ENCODE measurements at regions not wholly inside any gene's neighbourhood (a gene's known extent, or its start where the extent isn't known, plus 50 kb on each side); places are given as distances from the start of the nearest gene placed in this dataset.
"Not testable (repeated sequence)": the region's sequence is repeated elsewhere in the genome, so short reads cannot be mapped to it uniquely, and the experiment has no call there.

GRCh38 chr2:8382485-8382884, 299.4 kb upstream of the ID2 start:
- no peak for DNase-seq (ENCODE audit: extremely low spot score)
- POLR2A ChIA-PET, result no interaction called here
- CTCF ChIA-PET, result interaction anchor here (0.9 to 1.7 kb wide), 2 partner anchors 39 to 143 kb away, joined by 3 read pairs; no protein-coding TSS in a partner anchor
- TF ChIP-seq CTCF (IDR thresholded peaks at IDR 0.05; ENCODE audit: control extremely low read depth, extremely low read depth, low read depth, missing control alignments), result no peak

GRCh38 chr2:8386748-8387147, 295.1 kb upstream of the ID2 start:
- DNase-seq (ENCODE audit: extremely low spot score); POLR2A ChIA-PET: not testable (repeated sequence)
- CTCF ChIA-PET, result interaction anchor here (1.1 kb wide), 1 partner anchor 16 kb away, joined by 3 read pairs; no protein-coding TSS in a partner anchor

- no peak for TF ChIP-seq CTCF (IDR thresholded peaks at IDR 0.05; ENCODE audit: control extremely low read depth, extremely low read depth, low read depth, missing control alignments)
- ChIA-PET CTCF (interaction anchor here (0.9 to 4.5 kb wide), 5 partner anchors 10 to 246 kb away, joined by 3 to 21 read pairs (median 5); no protein-coding TSS in a partner anchor), POLR2A (no interaction called here)
- no peak for DNase-seq (ENCODE audit: extremely low spot score)
Measured at GRCh38 chr2:8388781-8389180, 293.1 kb upstream of the ID2 start.

GRCh38 chr2:8389431-8390108, 292.3 kb upstream of the ID2 start:
- DNase-seq (ENCODE audit: extremely low spot score), result no peak
- ChIA-PET CTCF (interaction anchor here (0.9 to 4.5 kb wide), 5 partner anchors 9 to 246 kb away, joined by 3 to 21 read pairs (median 5); no protein-coding TSS in a partner anchor), POLR2A (no interaction called here)
- TF ChIP-seq CTCF (IDR thresholded peaks at IDR 0.05; ENCODE audit: control extremely low read depth, extremely low read depth, low read depth, missing control alignments), result no peak

GRCh38 chr2:8391126-8391525, 290.7 kb upstream of the ID2 start:
- TF ChIP-seq CTCF (IDR thresholded peaks at IDR 0.05; ENCODE audit: control extremely low read depth, extremely low read depth, low read depth, missing control alignments), result no peak
- DNase-seq (ENCODE audit: extremely low spot score), result no peak
- CTCF ChIA-PET, result interaction anchor here (4.5 kb wide), 1 partner anchor 15 kb away, joined by 21 read pairs; no protein-coding TSS in a partner anchor
- POLR2A ChIA-PET, result no interaction called here

GRCh38 chr2:8391584-8391983, 290.3 kb upstream of the ID2 start:
- no peak for TF ChIP-seq CTCF (IDR thresholded peaks at IDR 0.05; ENCODE audit: control extremely low read depth, extremely low read depth, low read depth, missing control alignments)
- DNase-seq (ENCODE audit: extremely low spot score), result no peak
- CTCF ChIA-PET, result interaction anchor here (4.5 kb wide), 1 partner anchor 14 kb away, joined by 21 read pairs; no protein-coding TSS in a partner anchor
- POLR2A ChIA-PET, result no interaction called here

GRCh38 chr2:8392098-8392866, 289.6 kb upstream of the ID2 start:
- DNase-seq (ENCODE audit: extremely low spot score), result no peak
- ChIA-PET POLR2A (no interaction called here), CTCF (interaction anchor here (2.9 to 4.5 kb wide), 2 partner anchors 14 kb away, joined by 16 to 21 read pairs; no protein-coding TSS in a partner anchor)
- TF ChIP-seq CTCF (IDR thresholded peaks at IDR 0.05; ENCODE audit: control extremely low read depth, extremely low read depth, low read depth, missing control alignments), result no peak
